ENCODE measurements at regions not wholly inside any gene's neighbourhood (a gene's known extent, or its start where the extent isn't known, plus 50 kb on each side); places are given as distances from the start of the nearest gene placed in this dataset.

- no peaks in the 10 kb centered on the region for H4K20me1 ChIP-seq (ENCODE audit: insufficient read depth, low read length)
- in situ Hi-C loops (cut with MboI; ENCODE audit: low sequenced_read_pairs): no loop called here
- H3K14ac ChIP-seq (replicated peaks; ENCODE audit: low read depth, low read length): no peak overlapping the region
- POLR2A ChIA-PET (ENCODE audit: unreplicated experiment): no interaction called here
- H3K4me1 ChIP-seq (ENCODE audit: control insufficient read depth, insufficient read depth, low read length): no peaks in the 10 kb centered on the region
- H3K36me3 ChIP-seq (ENCODE audit: control insufficient read depth, insufficient read depth, low read length): no peaks in the 10 kb centered on the region
- no peak overlapping the region for H2AK9ac ChIP-seq (replicated peaks; ENCODE audit: low read depth, low read length, poor library complexity)
- no peak overlapping the region for H3K4ac ChIP-seq (ENCODE audit: low read depth, low read length)
- no peak overlapping the region for H3K23ac ChIP-seq (ENCODE audit: low read depth, low read length)
- ATAC-seq (ENCODE audit: low read depth) (no peak), DNase-seq (no peak)
- no peaks in the 10 kb centered on the region for H3K79me1 ChIP-seq (ENCODE audit: low read depth in 1 of 2, low read length in 2 of 2)
- H2BK20ac ChIP-seq (ENCODE audit: low read depth, low read length): no peak overlapping the region
- H4K8ac ChIP-seq (ENCODE audit: low read depth in 2 of 2, low read length in 2 of 2): no peak overlapping the region
- H2BK15ac ChIP-seq (ENCODE audit: low read depth, low read length): no peak overlapping the region
- dilution Hi-C loops (cut with HindIII; ENCODE audit: low sequenced_read_pairs, unreplicated experiment): no loop called here
- WGBS, 2 experiments (ENCODE audit: extremely low coverage in 2 of 2, insufficient read length in 1 of 2): 70% methylated on average over 4 of the region's 6 CpGs; no CpG with 5 or more reads in 1 of the 2 experiments
- H3K4me2 ChIP-seq (ENCODE audit: low read depth, low read length): no peak overlapping the region
- no peak overlapping the region for H3K18ac ChIP-seq (ENCODE audit: low read depth, low read length)
- H3K27me3 ChIP-seq (ENCODE audit: control insufficient read depth, insufficient read depth, low read length): peaks cover 14% of the 10 kb centered on the region
- H3K27ac ChIP-seq (ENCODE audit: insufficient read depth, low read length): no peak overlapping the region
- intact Hi-C loops (cut with micrococcal nuclease): no loop called here
- H2BK5ac ChIP-seq (ENCODE audit: low read depth, low read length, poor library complexity, severe bottlenecking): no peak overlapping the region
- H3K9me3 ChIP-seq (ENCODE audit: control insufficient read depth, insufficient read depth, low read length): no peaks in the 10 kb centered on the region
- no peak overlapping the region for H2AFZ ChIP-seq (replicated peaks; ENCODE audit: low read length, poor library complexity)
- H2AK5ac ChIP-seq (ENCODE audit: low read depth, low read length): no peak overlapping the region
- H2BK120ac ChIP-seq (ENCODE audit: low read depth, low read length): no peak overlapping the region
- BruUV-seq (replicated peaks): no TSS peak
- H3K56ac ChIP-seq (ENCODE audit: extremely low read depth, insufficient read depth, low read length): no peak overlapping the region
- CTCF ChIA-PET: no interaction called here
- H3K4me3 ChIP-seq (ENCODE audit: insufficient read depth, low read depth, low read length): no peak overlapping the region
- H3K9me1 ChIP-seq (ENCODE audit: insufficient read depth, low read length): no peaks in the 10 kb centered on the region
- no peak for TF ChIP-seq RFX5 (IDR thresholded peaks at IDR 0.05; ENCODE audit: low read depth, low read length)
- TF ChIP-seq RCOR1 (IDR thresholded peaks at IDR 0.05; ENCODE audit: insufficient replicate concordance, low read length): no peak
- no peak for TF ChIP-seq MAFK (IDR thresholded peaks at IDR 0.05; ENCODE audit: low read depth, low read length)
- TF ChIP-seq CHD1 (IDR thresholded peaks at IDR 0.05; ENCODE audit: low read depth, low read length): no peak
- TF ChIP-seq POLR2A (IDR thresholded peaks at IDR 0.05; ENCODE audit: low read depth, low read length): no peak
- TF ChIP-seq RAD21 (IDR thresholded peaks at IDR 0.05; ENCODE audit: low read length): no peak
- no peak for TF ChIP-seq NFE2L2 (IDR thresholded peaks at IDR 0.05; ENCODE audit: low read depth, low read length)
- no peak for TF ChIP-seq CEBPB (IDR thresholded peaks at IDR 0.05; ENCODE audit: low read depth, low read length)
- no peak overlapping the region for H4K5ac ChIP-seq (ENCODE audit: low read depth, low read length)
- no peak overlapping the region for H4K91ac ChIP-seq (ENCODE audit: insufficient read depth, low read depth, low read length)
- H3K9ac ChIP-seq (ENCODE audit: low read depth, low read length): no peak overlapping the region
Measured at GRCh38 chr10:28445516-28445915, 87.4 kb upstream of the WAC start.

Data from IMR-90 (cell line).